AG08395 (cell line): ENCODE measurements at regions not wholly inside any gene's neighbourhood (a gene's known extent, or its start where the extent isn't known, plus 50 kb on each side); places are given as distances from the start of the nearest gene placed in this dataset.

ENCODE experiments used
- DNase-seq: peaks from one replicate; pipeline ENCODE4 v3.0.0; 2012; ENCODE audit warnings: mixed read lengths, low spot score

GRCh38 chr6:21997119-21998037 is 299.5 kb downstream of the PRL start:
- no peak for DNase-seq

DNA sequence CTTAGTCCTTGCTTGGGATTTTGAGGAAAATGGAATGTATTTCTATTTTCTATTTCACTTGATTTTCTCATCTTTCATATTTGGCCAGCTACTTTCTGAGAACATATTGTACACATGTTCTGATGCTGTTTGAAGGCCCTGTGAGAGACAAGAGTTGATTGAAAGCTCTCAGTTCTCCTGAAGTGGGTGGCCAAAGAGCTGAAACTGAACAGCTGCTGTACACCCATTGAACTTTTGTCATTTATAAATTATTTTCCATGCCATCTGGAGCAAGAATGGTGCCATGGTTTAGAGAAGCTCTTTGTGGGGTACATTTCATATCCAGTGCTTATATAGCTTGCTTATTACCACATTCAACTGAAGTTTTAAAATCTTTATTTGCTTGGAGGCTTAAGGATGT is 298.3 kb downstream of the PRL start:
- no peak for DNase-seq

DNA sequence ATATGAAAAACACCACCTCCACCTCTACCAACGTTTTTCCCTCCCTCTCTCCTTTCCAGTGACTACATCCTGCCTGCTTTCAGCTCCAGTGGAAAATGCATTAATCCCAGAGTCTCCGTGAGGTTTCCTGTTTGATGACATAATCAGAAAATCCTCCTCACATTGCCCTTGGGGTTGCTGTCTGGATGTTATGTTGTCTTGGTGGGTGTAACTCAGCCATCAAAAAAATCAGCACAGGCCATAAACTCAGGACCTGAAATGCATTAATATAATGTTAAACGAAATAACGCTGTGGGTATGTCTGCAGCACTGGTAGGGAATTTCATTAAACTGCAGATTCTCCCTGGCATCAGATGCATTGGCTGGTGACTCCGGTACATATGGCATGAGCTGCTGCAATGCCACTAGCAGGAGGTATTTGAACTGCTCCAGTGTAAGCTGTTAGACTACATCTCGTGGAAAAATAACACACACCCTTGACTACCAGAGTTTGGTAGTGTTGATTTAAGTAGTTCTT is 297.8 kb downstream of the PRL start:
- DNase-seq: peak; percentile 71

GRCh38 chr6:21999741-22000140 is 297.1 kb downstream of the PRL start:
- DNase-seq: no peak

- DNase-seq: no peak
These were observed 295.3 kb downstream of the PRL start for GRCh38 chr6:22001396-22002027.

- peak; percentile 21 for DNase-seq
These were observed 293.5 kb downstream of the PRL start for GRCh38 chr6:22003287-22003686.

- no peak for DNase-seq
These were observed 290.0 kb downstream of the PRL start for GRCh38 chr6:22006795-22007194.

- no peak for DNase-seq
These were observed 289.4 kb downstream of the PRL start for GRCh38 chr6:22007469-22007868.

- DNase-seq: no peak
These were observed 288.5 kb downstream of the PRL start for GRCh38 chr6:22008248-22008836.

GRCh38 chr6:22010102-22010501 is 286.7 kb downstream of the PRL start:
- DNase-seq: no peak

- no peak for DNase-seq
These were observed 281.6 kb downstream of the PRL start for GRCh38 chr6:22015216-22015615.

- no peak for DNase-seq
These were observed 280.9 kb downstream of the PRL start for GRCh38 chr6:22015944-22016343.

GRCh38 chr6:22017272-22017671 is 279.6 kb downstream of the PRL start:
- DNase-seq: no peak

DNA sequence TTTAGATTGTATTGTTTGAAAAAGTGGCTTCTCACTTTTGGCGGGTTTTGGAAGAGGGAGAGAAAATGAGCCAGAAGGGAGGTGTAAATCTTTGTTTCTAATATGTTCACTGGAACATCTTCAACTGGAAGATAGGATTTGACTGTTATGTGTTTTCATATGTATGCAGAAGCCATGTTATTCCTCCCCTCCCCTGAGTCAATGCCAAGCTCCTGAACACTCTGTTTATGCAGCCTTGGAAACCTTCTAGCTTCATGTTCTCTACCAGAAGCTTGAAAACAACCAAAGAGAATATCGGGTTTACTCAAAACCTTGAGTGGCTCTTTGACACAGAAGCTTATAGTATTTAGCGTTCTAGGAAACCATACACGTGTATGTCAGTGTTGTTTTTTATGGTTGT is 279.1 kb downstream of the PRL start:
- DNase-seq: no peak

DNA sequence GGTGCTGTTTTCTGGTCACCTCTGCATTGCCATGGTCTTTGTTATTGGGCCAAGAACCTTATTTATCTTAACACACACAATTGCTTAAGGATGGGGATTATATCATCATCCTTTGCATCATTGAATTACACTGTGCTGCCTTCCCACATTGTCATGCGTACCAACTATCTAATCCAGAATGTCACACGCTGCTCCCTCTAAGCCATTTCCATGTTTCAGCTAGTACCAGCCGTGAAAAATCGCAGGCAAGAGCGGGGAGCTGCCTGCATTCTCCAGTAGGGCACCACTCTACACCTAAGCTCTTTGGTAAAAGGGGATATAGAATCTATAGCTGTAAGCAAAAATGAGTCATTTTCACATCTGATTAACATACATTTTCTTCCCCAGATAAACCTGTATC is 277.0 kb downstream of the PRL start:
- DNase-seq: no peak

DNA sequence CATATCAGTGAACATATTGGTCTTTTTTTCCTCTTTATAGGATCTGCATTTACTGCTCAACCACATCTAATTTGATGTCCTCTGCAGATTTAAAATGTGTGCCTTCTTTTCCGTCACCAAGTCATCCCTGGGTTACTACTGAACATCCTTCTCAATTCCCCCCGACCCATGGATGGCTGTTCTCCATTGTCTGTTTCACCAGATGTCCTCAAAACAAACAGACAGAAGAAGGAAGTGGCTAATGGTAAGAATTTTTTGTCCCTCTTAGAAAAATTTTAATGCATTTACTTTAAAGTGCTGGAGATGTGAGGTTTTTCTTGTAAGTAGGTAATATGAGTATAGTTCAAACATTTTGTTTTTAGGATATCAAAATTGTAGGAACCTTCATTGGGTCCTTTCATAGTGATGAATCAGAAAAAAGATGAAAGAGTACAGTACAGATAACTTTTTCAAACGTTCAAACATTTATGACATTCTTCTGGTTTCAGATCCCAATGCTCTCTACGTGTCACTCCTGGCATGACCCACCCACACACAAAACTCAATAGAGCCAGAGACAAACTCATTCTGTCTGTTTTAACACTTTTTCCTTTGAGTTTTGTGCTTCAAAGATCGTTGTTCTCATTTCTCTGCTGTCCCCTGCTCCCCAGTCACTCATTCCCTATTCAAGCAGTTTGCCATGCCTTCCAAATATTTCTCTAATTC is 276.4 kb downstream of the PRL start:
- DNase-seq: no peak

GRCh38 chr6:22021966-22022365 is 274.9 kb downstream of the PRL start:
- DNase-seq: no peak

- no peak for DNase-seq
These were observed 272.9 kb downstream of the PRL start for GRCh38 chr6:22023937-22024336.

DNA sequence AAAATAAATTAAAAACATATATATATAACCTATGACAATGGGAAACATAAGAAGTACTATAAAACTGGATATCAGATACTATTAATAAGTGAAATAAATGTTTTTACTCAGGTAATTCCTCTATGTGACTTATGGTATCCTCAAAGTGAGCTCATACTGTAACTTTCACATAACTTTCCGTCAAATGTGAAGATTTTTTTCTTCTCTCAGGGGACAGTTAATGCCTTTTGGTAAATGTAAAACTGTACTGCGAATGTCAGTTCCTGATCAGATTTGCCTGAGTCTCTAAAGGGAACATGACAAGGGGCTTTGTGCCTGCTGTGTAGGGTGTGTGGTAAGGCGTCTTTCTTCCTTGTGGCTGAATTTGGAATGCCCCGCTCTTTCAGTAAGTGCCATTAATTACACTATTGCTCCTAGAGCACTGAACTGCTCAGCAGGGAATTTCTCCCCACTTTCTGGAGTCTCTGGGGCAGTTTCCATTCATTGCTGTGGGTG is 271.8 kb downstream of the PRL start:
- DNase-seq: no peak

DNA sequence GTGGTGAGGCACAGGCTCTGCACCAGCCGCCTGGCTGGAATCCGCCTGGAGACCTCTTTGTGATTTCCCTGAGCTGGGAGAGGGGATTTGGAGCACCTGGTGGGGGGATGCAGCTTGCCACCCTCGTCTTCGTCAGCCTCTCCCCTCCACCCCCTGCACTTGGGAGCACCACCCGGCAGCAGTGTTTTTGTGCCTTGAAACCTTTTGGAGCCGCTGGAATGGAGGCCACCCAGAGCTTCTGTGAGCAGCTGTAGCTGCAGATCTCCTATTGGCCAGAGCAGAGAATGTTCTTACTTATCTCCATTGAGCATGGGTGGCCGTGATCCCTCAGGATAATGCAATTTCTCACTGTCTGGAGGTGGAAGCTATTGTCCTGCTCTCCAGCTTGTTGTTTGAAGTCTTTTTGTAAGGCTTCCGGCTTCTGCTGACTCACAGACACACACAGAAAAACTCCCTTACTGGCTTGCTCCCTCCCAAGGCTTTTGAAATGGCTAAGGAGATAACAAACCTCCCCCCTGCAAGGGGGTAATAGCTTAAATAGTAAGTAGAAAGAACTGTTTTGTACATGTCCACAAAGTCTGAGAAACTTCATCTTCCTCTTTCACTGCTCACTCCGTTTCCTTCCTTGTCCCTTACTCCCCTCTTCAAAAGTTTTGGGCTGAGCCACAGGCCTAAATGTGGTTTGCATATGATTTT is 271.2 kb downstream of the PRL start:
- DNase-seq: peak; percentile 51

DNA sequence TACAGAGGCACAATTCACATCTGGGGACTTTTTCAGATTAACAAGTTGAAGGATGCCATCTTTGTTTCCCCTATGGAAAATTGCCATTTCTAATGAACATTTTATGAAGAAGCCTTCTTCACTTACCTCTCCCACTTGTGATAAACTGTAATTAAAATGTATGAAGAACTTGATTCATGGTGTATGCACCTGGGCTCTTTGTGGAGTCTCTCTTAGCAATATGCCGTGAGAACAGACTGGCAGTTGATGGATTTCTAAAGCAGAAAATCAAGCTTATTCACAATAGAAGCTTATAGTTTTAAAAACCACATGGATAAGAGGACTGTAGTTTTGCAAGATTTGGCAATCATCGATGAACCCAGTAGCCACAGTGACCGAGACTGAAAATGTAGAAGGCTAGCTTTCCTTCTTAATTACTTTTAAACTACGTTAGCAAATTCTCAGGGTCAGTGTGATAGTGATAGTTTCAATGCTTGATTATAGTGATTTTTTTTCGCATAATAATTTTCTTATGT is 270.6 kb downstream of the PRL start:
- no peak for DNase-seq
